EH (cell line): ENCODE measurements at regions not wholly inside any gene's neighbourhood (a gene's known extent, or its start where the extent isn't known, plus 50 kb on each side); places are given as distances from the start of the nearest gene placed in this dataset.
A peak's percentile ranks its signal among the peaks of the same experiment; 100 is the strongest.

Experiments used
- DNase-seq: peaks from one replicate; pipeline ENCODE4 v3.0.0-alpha.2; 2015; ENCODE audit warnings: low read depth

- DNase-seq: peak; percentile 59
Observed at GRCh38 chr9:73011956-73012355, 59.1 kb upstream of the ALDH1A1 start.

GRCh38 chr9:73011181-73011750, 58.4 kb upstream of the ALDH1A1 start:
- peak; percentile 90 for DNase-seq

GRCh38 chr9:73009649-73010288, 56.9 kb upstream of the ALDH1A1 start:
- DNase-seq: no peak

GRCh38 chr9:73007966-73008672, 55.3 kb upstream of the ALDH1A1 start:
- peak; percentile 43 for DNase-seq

- DNase-seq: no peak
Observed at GRCh38 chr9:73006986-73007385, 54.1 kb upstream of the ALDH1A1 start.
